ENCODE measurements at regions not wholly inside any gene's neighbourhood (a gene's known extent, or its start where the extent isn't known, plus 50 kb on each side); places are given as distances from the start of the nearest gene placed in this dataset.

GRCh38 chr10:4532467-4532866, 293.5 kb upstream of the AKR1E2 start:
- peak in 2 of 3 donors; percentile 46 to 48 for DNase-seq

- DNase-seq = no peak
These were observed 294.0 kb upstream of the AKR1E2 start for GRCh38 chr10:4532011-4532410.

- DNase-seq = no peak
These were observed 296.7 kb upstream of the AKR1E2 start for GRCh38 chr10:4529266-4529665.

GRCh38 chr10:4527281-4527970, 298.6 kb upstream of the AKR1E2 start:
- DNase-seq = peak in 2 of 3 donors; percentile 46 to 71

GRCh38 chr10:4526311-4526731, 299.7 kb upstream of the AKR1E2 start:
- peak in 1 of 3 donors; percentile 73 for DNase-seq

GRCh38 chr10:4525103-4525502, 300.9 kb upstream of the AKR1E2 start:
- DNase-seq = no peak

- DNase-seq = no peak
These were observed 303.6 kb upstream of the AKR1E2 start for GRCh38 chr10:4522296-4523000.

GRCh38 chr10:4519658-4520402, 306.2 kb upstream of the AKR1E2 start:
- peak in 1 of 3 donors; percentile 60 for DNase-seq

GRCh38 chr10:4517746-4518145, 308.3 kb upstream of the AKR1E2 start:
- DNase-seq = no peak

GRCh38 chr10:4515721-4516120, 310.3 kb upstream of the AKR1E2 start:
- DNase-seq = no peak

- DNase-seq = peak in 1 of 3 donors; percentile 67
These were observed 311.4 kb upstream of the AKR1E2 start for GRCh38 chr10:4514445-4515108.

- peak; percentile 46 to 77 (median 73) for DNase-seq
These were observed 313.3 kb upstream of the AKR1E2 start for GRCh38 chr10:4512671-4513240.

- DNase-seq = peak in 1 of 3 donors; percentile 67
These were observed 313.8 kb upstream of the AKR1E2 start for GRCh38 chr10:4512196-4512595.

GRCh38 chr10:4511509-4511908, 314.5 kb upstream of the AKR1E2 start:
- DNase-seq = peak; percentile 74 to 90 (median 78)

- DNase-seq = no peak
These were observed 316.6 kb upstream of the AKR1E2 start for GRCh38 chr10:4509405-4509804.

- no peak for DNase-seq
These were observed 319.9 kb upstream of the AKR1E2 start for GRCh38 chr10:4506095-4506494.

- no peak for DNase-seq
These were observed 321.5 kb upstream of the AKR1E2 start for GRCh38 chr10:4504550-4504949.

GRCh38 chr10:4503076-4503475, 322.9 kb upstream of the AKR1E2 start:
- no peak for DNase-seq

- no peak for DNase-seq
These were observed 324.7 kb upstream of the AKR1E2 start for GRCh38 chr10:4501306-4501705.

GRCh38 chr10:4498711-4499251, 327.2 kb upstream of the AKR1E2 start:
- DNase-seq = peak; percentile 76 to 91 (median 83)

GRCh38 chr10:4494551-4494950, 331.5 kb upstream of the AKR1E2 start:
- no peak for DNase-seq

Measured in muscle of back (tissue), 3 donors.